Stimulated activated naive CD8-positive, alpha-beta T cell treated with anti-CD3 and anti-CD28 coated beads, Interleukin-15, amount 100 ng/mL, for 72 hours (primary cell): ENCODE measurements at regions not wholly inside any gene's neighbourhood (a gene's known extent, or its start where the extent isn't known, plus 50 kb on each side); places are given as distances from the start of the nearest gene placed in this dataset.

Source experiments
- ATAC-seq: fragments of 150-1000 bp; cut with Tn5 transposase; 2 replicates; pipeline ENCODE4 v1.10.0; 2021; ENCODE audit warnings: mild to moderate bottlenecking, moderate library complexity
- DNase-seq, 2 donors: peaks; one replicate each; pipeline ENCODE4 v3.0.0; 2021 to 2022
- H3K27ac Mint-ChIP-seq, 2 donors: one replicate each; pipeline ENCODE4 v1.8.0; 2022; ENCODE audit warnings: mild to moderate bottlenecking in 2 of 2, mixed read lengths in 2 of 2, moderate library complexity in 2 of 2
- H3K27me3 Mint-ChIP-seq: one replicate; pipeline ENCODE4 v1.8.0; 2022; ENCODE audit warnings: mixed read lengths
- H3K4me1 Mint-ChIP-seq: one replicate; pipeline ENCODE4 v1.8.0; 2022; ENCODE audit warnings: mild to moderate bottlenecking, mixed read lengths
- H3K4me3 Mint-ChIP-seq, 2 donors: one replicate each; pipeline ENCODE4 v1.8.0; 2022; ENCODE audit warnings: mild to moderate bottlenecking in 2 of 2, mixed read lengths in 2 of 2, moderate library complexity in 1 of 2
- H3K9me3 Mint-ChIP-seq, 2 donors: one replicate each; pipeline ENCODE4 v1.8.0; 2022; ENCODE audit warnings: mixed read lengths in 2 of 2

- Mint-ChIP-seq H3K9me3 (no peaks in the 10 kb centered on the region), H3K27ac (no peak overlapping the region), H3K4me3 (no peak overlapping the region), H3K4me1 (no peaks in the 10 kb centered on the region), H3K27me3 (peaks cover 7% of the 10 kb centered on the region)
- DNase-seq: no peak
- ATAC-seq: no peak
These were observed 98.0 kb upstream of the DYNLRB2 start for GRCh38 chr16:80442779-80443178.

DNA sequence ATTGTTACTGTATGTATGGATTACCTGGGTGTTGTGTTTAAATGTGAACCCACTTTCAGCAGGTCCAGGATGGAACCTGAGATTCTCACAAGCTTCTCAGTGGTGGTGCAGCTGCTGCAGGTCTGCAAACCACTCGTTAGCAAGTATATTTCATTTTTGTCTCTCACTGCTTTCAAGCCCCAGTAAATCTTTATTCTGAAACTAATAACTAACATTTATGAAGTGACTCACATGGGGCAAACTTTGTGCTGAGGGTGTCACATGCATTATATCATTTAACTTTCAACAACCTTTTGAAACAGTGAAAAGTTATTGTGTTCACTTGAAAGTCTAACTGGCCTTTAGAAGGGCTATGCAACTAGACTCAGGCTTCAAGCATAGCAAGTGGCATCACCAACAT, 98.9 kb upstream of the DYNLRB2 start:
- peaks cover 13% of the 10 kb centered on the region for H3K27me3 Mint-ChIP-seq
- H3K4me1 Mint-ChIP-seq: no peaks in the 10 kb centered on the region
- H3K27ac Mint-ChIP-seq: no peak overlapping the region
- no peak for DNase-seq
- no peaks in the 10 kb centered on the region for H3K9me3 Mint-ChIP-seq
- no peak for ATAC-seq
- H3K4me3 Mint-ChIP-seq: no peak overlapping the region

GRCh38 chr16:80440667-80441066, 100.1 kb upstream of the DYNLRB2 start:
- Mint-ChIP-seq H3K27ac (no peak overlapping the region), H3K9me3 (no peaks in the 10 kb centered on the region), H3K27me3 (peaks cover 13% of the 10 kb centered on the region), H3K4me1 (no peaks in the 10 kb centered on the region), H3K4me3 (no peak overlapping the region)
- ATAC-seq (no peak), DNase-seq (no peak)

- H3K4me1 Mint-ChIP-seq: no peaks in the 10 kb centered on the region
- H3K27ac Mint-ChIP-seq: no peak overlapping the region
- peaks cover 22% of the 10 kb centered on the region for H3K27me3 Mint-ChIP-seq
- no peak overlapping the region for H3K4me3 Mint-ChIP-seq
- no peak for ATAC-seq
- DNase-seq: no peak
- peaks cover 0 to 7% of the 10 kb centered on the region in 2 donors for H3K9me3 Mint-ChIP-seq
These were observed 103.1 kb upstream of the DYNLRB2 start for GRCh38 chr16:80437707-80438106.

DNA sequence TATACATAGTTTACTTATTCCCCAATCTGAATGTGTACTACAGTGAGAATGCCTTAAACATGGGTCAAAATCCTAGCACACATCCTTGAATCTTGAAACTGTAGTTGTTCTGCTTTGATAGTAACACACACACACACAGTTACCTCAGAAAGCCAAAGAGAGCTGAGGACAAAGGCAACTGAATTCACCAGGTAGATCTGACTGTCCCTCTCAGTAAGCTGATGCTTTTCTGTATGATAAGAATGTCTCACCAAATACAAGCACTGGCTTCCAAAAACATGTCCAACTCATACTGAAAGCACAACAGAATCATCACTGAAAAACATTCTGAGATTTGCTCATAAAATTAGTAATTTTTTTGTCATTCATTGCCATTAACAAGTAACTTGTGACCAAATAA, 104.3 kb upstream of the DYNLRB2 start:
- Mint-ChIP-seq H3K27ac (no peak overlapping the region), H3K9me3 (peaks cover 0 to 7% of the 10 kb centered on the region in 2 donors), H3K4me1 (no peaks in the 10 kb centered on the region), H3K4me3 (no peak overlapping the region), H3K27me3 (peaks cover 34% of the 10 kb centered on the region)
- ATAC-seq (no peak), DNase-seq (no peak)

DNA sequence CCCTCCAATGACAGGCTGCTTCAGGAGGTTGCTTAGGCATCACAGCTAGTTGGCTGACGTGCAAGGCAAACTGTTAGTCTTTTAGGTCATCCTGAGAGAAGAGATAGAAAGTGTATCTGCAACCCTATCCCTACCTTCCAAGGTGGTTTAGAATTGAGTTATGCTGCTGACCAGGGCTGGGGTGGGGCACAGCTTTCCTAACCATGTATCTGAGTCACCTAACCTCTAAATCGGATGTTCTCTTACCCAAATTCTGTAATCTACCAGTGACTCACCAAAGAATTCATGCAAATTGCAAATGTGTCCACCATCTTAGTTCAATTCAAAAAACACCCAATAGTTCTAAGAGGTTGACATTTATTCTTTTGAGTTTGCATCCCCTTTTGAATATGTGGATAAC, 107.2 kb upstream of the DYNLRB2 start:
- Mint-ChIP-seq H3K4me1 (no peaks in the 10 kb centered on the region), H3K27me3 (peaks cover 45% of the 10 kb centered on the region), H3K27ac (no peak overlapping the region), H3K9me3 (peaks cover 0 to 21% of the 10 kb centered on the region in 2 donors), H3K4me3 (no peak overlapping the region)
- DNase-seq: no peak
- no peak for ATAC-seq

GRCh38 chr16:80427795-80428194, 113.0 kb upstream of the DYNLRB2 start:
- Mint-ChIP-seq H3K4me1 (no peaks in the 10 kb centered on the region), H3K27me3 (peaks cover 47% of the 10 kb centered on the region), H3K4me3 (no peak overlapping the region), H3K27ac (no peak overlapping the region), H3K9me3 (peaks cover 0 to 13% of the 10 kb centered on the region in 2 donors)
- DNase-seq (no peak), ATAC-seq (no peak)

DNA sequence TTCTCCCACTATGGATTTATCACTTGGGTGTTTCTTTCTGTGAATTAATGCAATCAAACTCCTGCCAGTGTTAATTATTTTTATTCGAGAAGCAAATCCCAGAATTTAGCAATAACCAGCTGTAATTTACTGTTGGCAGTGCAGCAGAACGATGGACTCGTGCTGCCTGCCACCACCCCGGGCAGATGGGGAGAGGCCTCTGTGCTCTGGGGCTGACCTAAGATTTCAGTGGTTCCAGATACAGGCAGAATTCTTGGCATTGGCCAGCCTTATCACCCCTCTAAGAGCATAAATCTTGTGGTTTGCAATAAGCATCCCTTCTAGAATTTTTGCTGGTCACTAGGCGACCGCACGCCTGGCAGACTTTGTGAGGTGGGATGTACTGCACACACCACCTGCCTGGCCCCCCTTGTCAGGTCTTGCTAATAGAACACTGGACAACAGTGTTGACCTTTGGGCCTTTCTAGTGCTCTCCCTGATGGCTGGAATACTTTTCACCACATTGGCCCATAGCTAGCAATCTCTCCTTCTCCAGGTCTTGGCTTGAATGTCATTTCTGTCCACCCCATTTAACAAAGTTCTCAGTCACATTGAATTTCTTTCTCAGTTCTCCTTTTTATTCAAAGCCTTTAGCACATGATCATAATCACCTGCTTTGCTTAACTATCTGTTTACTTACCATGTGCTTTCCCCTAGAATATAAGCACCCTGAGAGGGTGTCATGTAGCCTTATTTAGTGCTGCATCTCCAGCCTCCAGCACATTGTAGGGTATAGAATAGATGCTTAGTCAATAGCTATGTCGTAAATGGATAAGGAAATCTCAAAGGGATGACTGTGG, 122.1 kb upstream of the DYNLRB2 start:
- H3K27ac Mint-ChIP-seq: no peak overlapping the region
- no peaks in the 10 kb centered on the region for H3K9me3 Mint-ChIP-seq
- ATAC-seq: no peak
- no peak overlapping the region for H3K4me3 Mint-ChIP-seq
- no peak for DNase-seq
- no peaks in the 10 kb centered on the region for H3K4me1 Mint-ChIP-seq
- peaks cover 35% of the 10 kb centered on the region for H3K27me3 Mint-ChIP-seq

- no peaks in the 10 kb centered on the region for H3K9me3 Mint-ChIP-seq
- H3K4me3 Mint-ChIP-seq: no peak overlapping the region
- peaks cover 35% of the 10 kb centered on the region for H3K27me3 Mint-ChIP-seq
- DNase-seq (no peak), ATAC-seq (no peak)
- no peaks in the 10 kb centered on the region for H3K4me1 Mint-ChIP-seq
- no peak overlapping the region for H3K27ac Mint-ChIP-seq
These were observed 123.0 kb upstream of the DYNLRB2 start for GRCh38 chr16:80417706-80418271.

DNA sequence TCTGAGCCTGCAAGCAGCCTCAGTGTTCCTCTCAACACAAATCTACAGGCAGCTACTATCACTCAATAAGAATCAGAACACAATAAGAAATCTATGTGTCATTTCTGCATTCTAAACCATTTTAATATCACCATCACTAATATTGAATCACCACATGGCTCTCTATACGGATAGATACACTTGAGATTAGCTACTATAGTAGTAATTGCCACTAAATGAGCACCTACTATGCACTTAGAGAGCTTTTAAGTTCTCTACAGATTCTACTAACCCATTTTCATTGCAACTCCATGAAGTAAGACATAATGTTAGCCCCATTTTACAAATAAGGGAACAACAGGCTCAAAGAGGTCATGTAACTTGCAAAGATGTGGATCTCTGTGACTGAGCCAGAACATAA, 132.8 kb upstream of the DYNLRB2 start:
- Mint-ChIP-seq H3K27ac (no peak overlapping the region), H3K27me3 (peaks cover 15% of the 10 kb centered on the region), H3K4me1 (no peaks in the 10 kb centered on the region), H3K9me3 (no peaks in the 10 kb centered on the region), H3K4me3 (no peak overlapping the region)
- no peak for ATAC-seq
- no peak for DNase-seq

DNA sequence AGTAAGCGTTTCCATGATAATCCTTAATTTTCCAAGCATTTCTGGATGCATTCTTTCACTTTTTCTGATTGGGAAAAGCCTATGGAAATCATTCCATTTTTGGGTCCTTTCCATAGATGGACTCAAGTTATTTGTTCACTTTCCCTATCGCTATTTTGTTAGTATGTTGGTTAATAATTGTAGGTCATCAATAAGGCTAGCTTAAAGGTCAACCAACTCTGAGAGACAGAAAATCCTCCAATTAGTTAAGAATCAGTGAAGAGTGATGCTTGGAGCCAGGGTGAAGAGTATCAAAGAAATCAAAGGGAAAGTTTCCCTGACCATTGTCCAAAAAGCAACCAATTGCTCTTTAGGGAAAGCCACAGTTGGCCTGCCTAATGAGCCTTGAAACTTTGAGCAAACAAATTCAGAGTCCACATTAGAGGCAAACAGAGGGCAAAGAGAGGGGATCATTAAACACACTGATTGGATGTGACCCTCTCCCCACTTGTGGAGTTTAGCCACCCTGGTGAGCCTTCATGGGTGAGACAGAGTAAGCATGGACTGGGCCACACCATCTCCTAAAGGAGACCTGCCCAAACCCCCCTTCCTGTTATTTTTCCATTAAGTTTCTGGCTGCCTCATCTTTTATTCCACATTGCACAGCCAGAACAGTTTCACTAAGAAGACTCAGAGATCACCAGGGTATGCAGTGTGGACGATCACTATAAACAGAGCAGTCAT, 133.4 kb upstream of the DYNLRB2 start:
- Mint-ChIP-seq H3K27ac (no peak overlapping the region), H3K27me3 (peaks cover 15% of the 10 kb centered on the region), H3K4me1 (no peaks in the 10 kb centered on the region), H3K9me3 (no peaks in the 10 kb centered on the region), H3K4me3 (no peak overlapping the region)
- ATAC-seq (no peak), DNase-seq (no peak)

DNA sequence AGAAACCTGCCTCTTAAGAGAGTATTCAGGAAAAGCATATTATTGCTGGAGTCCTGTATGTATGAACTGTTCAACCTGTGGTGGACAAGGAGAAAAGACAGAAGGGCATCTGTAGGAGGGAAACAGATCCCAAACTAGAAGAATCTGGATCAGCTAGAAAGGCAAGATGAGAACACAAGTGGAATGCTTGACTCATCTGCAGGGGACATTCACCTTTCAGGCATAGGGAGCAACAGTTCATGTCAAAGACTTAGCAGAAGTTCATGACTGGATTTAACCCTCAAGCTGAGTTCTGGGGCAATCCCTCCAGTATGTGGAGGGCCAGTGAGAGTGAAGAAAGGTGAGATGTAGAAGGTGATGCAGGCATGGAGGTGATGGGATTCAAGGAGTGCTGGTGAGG, 135.9 kb upstream of the DYNLRB2 start:
- no peaks in the 10 kb centered on the region for H3K9me3 Mint-ChIP-seq
- ATAC-seq (no peak), DNase-seq (no peak)
- H3K27ac Mint-ChIP-seq: no peak overlapping the region
- H3K27me3 Mint-ChIP-seq: peaks cover 15% of the 10 kb centered on the region
- no peaks in the 10 kb centered on the region for H3K4me1 Mint-ChIP-seq
- no peak overlapping the region for H3K4me3 Mint-ChIP-seq

DNA sequence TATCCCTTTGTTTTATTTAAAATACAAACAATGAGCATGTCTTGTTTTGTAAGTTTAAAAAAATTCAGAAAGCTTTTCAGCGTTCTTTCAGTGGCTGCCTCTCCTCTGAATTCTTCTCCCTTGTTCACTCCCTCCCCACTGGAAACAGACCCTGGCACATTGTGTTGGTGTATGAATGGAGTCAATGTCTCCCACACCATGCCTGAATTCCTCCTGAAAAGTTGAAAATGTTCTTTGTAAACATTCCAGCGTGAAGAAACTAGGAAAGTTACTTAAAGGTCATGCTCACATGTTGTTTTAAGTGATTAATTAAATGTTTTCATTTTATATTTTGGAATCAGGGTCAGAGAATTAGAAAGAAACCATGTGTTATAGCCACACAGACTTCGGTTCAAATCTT, 136.9 kb upstream of the DYNLRB2 start:
- Mint-ChIP-seq H3K4me3 (no peak overlapping the region), H3K27me3 (peaks cover 15% of the 10 kb centered on the region), H3K27ac (no peak overlapping the region), H3K9me3 (no peaks in the 10 kb centered on the region), H3K4me1 (no peaks in the 10 kb centered on the region)
- ATAC-seq (no peak), DNase-seq (no peak)

DNA sequence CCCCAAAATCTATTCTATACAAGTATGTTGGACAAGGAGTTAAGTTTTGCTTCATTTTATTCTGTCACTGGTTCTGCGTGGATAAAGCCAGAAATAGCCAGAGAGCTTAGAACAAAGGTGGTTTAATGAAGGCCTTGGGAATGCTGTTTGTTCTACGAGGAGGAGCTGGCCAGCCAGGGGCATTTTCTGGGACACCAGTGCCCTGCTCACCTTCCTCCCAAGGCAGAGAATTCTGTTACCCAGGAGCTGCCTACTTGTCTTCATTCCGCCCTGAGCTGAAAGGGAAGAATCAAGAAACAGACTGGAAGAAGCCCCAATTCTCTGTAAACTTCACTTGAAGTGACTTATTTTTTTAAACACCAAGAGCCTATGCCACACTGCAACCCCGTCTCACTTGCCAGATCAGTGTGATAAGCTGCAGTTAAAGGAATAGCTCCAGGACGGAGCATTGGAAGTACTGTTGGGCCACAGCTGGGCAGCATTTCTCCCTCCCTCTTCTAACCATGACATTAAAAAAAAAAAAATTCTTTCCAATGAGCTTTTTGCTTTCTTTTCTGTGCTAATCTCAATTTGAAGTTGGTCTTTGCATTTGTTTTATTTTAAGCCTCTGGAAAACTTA, 149.8 kb upstream of the DYNLRB2 start:
- ATAC-seq: no peak
- peaks cover 0 to 5% of the 10 kb centered on the region in 2 donors for H3K9me3 Mint-ChIP-seq
- H3K4me1 Mint-ChIP-seq: no peaks in the 10 kb centered on the region
- DNase-seq: no peak
- H3K4me3 Mint-ChIP-seq: no peak overlapping the region
- H3K27ac Mint-ChIP-seq: no peak overlapping the region
- H3K27me3 Mint-ChIP-seq: peaks cover 21% of the 10 kb centered on the region

DNA sequence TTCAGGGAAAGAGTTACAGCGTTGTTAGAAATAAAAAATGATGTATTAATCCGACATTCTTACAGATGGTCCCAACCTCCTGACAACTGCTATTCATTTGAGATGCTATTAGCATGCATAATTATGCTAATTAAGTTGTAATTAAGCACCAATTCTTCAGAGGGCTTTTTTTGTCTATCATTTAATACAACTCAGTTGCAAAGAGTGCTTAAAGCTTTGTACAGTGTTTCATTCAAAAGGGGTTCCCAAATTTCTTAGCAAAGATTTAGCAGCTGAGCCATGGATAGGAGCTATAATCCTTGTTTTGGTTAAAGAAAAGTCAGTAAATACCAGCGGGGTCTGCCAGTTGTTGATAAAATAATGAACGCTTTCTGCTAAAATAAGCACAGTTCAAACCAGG, 150.7 kb upstream of the DYNLRB2 start:
- no peak overlapping the region for H3K4me3 Mint-ChIP-seq
- peaks cover 0 to 5% of the 10 kb centered on the region in 2 donors for H3K9me3 Mint-ChIP-seq
- peaks cover 21% of the 10 kb centered on the region for H3K27me3 Mint-ChIP-seq
- DNase-seq: no peak
- ATAC-seq: no peak
- no peak overlapping the region for H3K27ac Mint-ChIP-seq
- H3K4me1 Mint-ChIP-seq: no peaks in the 10 kb centered on the region

DNA sequence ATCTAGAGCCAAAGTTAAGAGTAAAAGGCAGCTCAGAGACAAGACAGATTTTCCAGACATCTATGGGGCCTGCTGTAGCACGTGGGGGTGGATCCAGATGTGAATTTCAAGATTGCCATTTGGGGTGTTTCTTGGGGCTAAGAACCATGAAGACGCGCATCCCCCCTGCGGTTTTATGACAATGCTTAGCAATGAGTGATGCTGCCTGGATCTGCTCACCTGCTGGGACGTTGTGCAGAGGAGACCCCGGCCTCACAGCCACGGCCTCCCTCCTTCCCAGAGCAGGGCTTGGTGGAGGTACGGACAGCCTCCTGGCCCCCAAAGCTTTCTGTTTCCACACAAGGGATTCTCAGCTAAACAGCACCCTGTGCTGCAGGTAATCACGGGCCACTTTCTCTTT, 151.5 kb upstream of the DYNLRB2 start:
- Mint-ChIP-seq H3K9me3 (peaks cover 0 to 5% of the 10 kb centered on the region in 2 donors), H3K27me3 (peaks cover 26% of the 10 kb centered on the region), H3K4me3 (no peak overlapping the region), H3K4me1 (no peaks in the 10 kb centered on the region), H3K27ac (no peak overlapping the region)
- DNase-seq: no peak
- ATAC-seq: no peak
